ENCODE measurements at regions not wholly inside any gene's neighbourhood (a gene's known extent, or its start where the extent isn't known, plus 50 kb on each side); places are given as distances from the start of the nearest gene placed in this dataset.

- TF ChIP-seq, protein P1, sequence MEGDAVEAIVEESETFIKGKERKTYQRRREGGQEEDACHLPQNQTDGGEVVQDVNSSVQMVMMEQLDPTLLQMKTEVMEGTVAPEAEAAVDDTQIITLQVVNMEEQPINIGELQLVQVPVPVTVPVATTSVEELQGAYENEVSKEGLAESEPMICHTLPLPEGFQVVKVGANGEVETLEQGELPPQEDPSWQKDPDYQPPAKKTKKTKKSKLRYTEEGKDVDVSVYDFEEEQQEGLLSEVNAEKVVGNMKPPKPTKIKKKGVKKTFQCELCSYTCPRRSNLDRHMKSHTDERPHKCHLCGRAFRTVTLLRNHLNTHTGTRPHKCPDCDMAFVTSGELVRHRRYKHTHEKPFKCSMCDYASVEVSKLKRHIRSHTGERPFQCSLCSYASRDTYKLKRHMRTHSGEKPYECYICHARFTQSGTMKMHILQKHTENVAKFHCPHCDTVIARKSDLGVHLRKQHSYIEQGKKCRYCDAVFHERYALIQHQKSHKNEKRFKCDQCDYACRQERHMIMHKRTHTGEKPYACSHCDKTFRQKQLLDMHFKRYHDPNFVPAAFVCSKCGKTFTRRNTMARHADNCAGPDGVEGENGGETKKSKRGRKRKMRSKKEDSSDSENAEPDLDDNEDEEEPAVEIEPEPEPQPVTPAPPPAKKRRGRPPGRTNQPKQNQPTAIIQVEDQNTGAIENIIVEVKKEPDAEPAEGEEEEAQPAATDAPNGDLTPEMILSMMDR (conservative IDR thresholded peaks at IDR 0.05; ENCODE audit: low read depth, low read length): no peak
- no peak for TF ChIP-seq EZH2 (IDR thresholded peaks at IDR 0.05; ENCODE audit: borderline replicate concordance, low read depth, low read length, poor library complexity, severe bottlenecking)
These were observed 427.7 kb downstream of the RPS24 start for GRCh38 chr10:78461333-78461732.
